ENCODE measurements at regions not wholly inside any gene's neighbourhood (a gene's known extent, or its start where the extent isn't known, plus 50 kb on each side); places are given as distances from the start of the nearest gene placed in this dataset.

DNA sequence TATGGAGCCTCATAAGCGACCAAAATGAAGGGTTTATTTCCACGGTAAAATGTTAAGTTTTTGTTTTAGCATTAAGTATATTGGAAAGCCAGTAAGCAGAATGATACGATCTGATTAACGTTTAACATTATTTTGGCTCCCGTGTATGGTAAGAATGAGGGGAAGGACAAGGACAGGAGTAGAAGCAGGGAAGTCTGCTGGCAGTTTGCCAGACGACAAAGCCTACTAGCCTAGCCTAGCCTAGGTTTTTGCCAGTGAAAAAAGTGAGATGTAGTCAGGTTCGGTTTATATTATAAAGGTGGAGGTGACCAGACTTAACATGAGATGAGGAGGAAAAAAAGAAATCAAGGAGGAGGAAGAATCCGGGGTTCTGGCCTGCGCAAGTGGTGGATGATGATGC, 78.9 kb upstream of the ARHGAP32 start:
- DNase-seq (ENCODE audit: extremely low read depth, insufficient read length): no peak
- no peak overlapping the region for H3K4me3 ChIP-seq (replicated peaks; ENCODE audit: low read depth, low read length)
- no peaks in the 10 kb centered on the region for H3K36me3 ChIP-seq (ENCODE audit: control insufficient read depth, insufficient read depth, low read length)
- H3K27me3 ChIP-seq (replicated peaks; ENCODE audit: control insufficient read depth, insufficient read depth, low read length): no peaks in the 10 kb centered on the region
- no peak for TF ChIP-seq CTCF (IDR thresholded peaks at IDR 0.05; ENCODE audit: insufficient read depth, low read length, poor library complexity, severe bottlenecking)

- no peak for DNase-seq (ENCODE audit: extremely low read depth, insufficient read length)
- H3K4me3 ChIP-seq (replicated peaks; ENCODE audit: low read depth, low read length): no peak overlapping the region
- H3K27me3 ChIP-seq (replicated peaks; ENCODE audit: control insufficient read depth, insufficient read depth, low read length): no peaks in the 10 kb centered on the region
- no peak for TF ChIP-seq CTCF (IDR thresholded peaks at IDR 0.05; ENCODE audit: insufficient read depth, low read length, poor library complexity, severe bottlenecking)
- no peaks in the 10 kb centered on the region for H3K36me3 ChIP-seq (ENCODE audit: control insufficient read depth, insufficient read depth, low read length)
Observed at GRCh38 chr11:129270446-129270845, 78.3 kb upstream of the ARHGAP32 start.

- no peak for TF ChIP-seq CTCF (IDR thresholded peaks at IDR 0.05; ENCODE audit: insufficient read depth, low read length, poor library complexity, severe bottlenecking)
- no peaks in the 10 kb centered on the region for H3K36me3 ChIP-seq (ENCODE audit: control insufficient read depth, insufficient read depth, low read length)
- no peak overlapping the region for H3K4me3 ChIP-seq (replicated peaks; ENCODE audit: low read depth, low read length)
- no peaks in the 10 kb centered on the region for H3K27me3 ChIP-seq (replicated peaks; ENCODE audit: control insufficient read depth, insufficient read depth, low read length)
- DNase-seq (ENCODE audit: extremely low read depth, insufficient read length): no peak
Observed at GRCh38 chr11:129268371-129268770, 76.2 kb upstream of the ARHGAP32 start.

- H3K36me3 ChIP-seq (ENCODE audit: control insufficient read depth, insufficient read depth, low read length): no peaks in the 10 kb centered on the region
- H3K27me3 ChIP-seq (replicated peaks; ENCODE audit: control insufficient read depth, insufficient read depth, low read length): no peaks in the 10 kb centered on the region
- no peak for DNase-seq (ENCODE audit: extremely low read depth, insufficient read length)
- no peak for TF ChIP-seq CTCF (IDR thresholded peaks at IDR 0.05; ENCODE audit: insufficient read depth, low read length, poor library complexity, severe bottlenecking)
- no peak overlapping the region for H3K4me3 ChIP-seq (replicated peaks; ENCODE audit: low read depth, low read length)
Observed at GRCh38 chr11:129267716-129268115, 75.6 kb upstream of the ARHGAP32 start.

DNA sequence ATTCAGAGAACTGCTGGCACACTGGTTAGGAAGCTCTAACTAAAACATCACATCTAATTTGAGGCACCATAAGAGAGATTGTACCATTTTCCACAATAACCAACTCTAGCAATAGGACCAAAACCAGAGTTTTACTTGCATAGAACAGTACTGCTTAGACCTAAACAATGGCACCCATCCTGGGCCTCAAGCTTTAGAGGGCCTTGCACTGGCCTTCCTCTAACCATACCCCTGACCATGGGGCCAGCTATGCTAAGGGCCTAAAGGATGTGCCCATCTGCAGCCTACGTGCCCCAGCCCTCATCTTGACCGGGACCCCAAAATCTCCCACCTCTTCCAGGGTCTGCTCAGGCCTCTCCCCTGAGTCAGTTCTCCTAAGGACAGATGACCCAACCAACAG, 74.4 kb upstream of the ARHGAP32 start:
- DNase-seq (ENCODE audit: extremely low read depth, insufficient read length): no peak
- Histone ChIP-seq H3K27me3 (replicated peaks; ENCODE audit: control insufficient read depth, insufficient read depth, low read length) (no peaks in the 10 kb centered on the region), H3K36me3 (ENCODE audit: control insufficient read depth, insufficient read depth, low read length) (no peaks in the 10 kb centered on the region), H3K4me3 (replicated peaks; ENCODE audit: low read depth, low read length) (no peak overlapping the region)
- TF ChIP-seq CTCF (IDR thresholded peaks at IDR 0.05; ENCODE audit: insufficient read depth, low read length, poor library complexity, severe bottlenecking): no peak

- no peaks in the 10 kb centered on the region for H3K36me3 ChIP-seq (ENCODE audit: control insufficient read depth, insufficient read depth, low read length)
- no peak overlapping the region for H3K4me3 ChIP-seq (replicated peaks; ENCODE audit: low read depth, low read length)
- no peak for DNase-seq (ENCODE audit: extremely low read depth, insufficient read length)
- no peak for TF ChIP-seq CTCF (IDR thresholded peaks at IDR 0.05; ENCODE audit: insufficient read depth, low read length, poor library complexity, severe bottlenecking)
- no peaks in the 10 kb centered on the region for H3K27me3 ChIP-seq (replicated peaks; ENCODE audit: control insufficient read depth, insufficient read depth, low read length)
Observed at GRCh38 chr11:129265125-129265788, 73.1 kb upstream of the ARHGAP32 start.
